DOHH2 (cell line): ENCODE measurements at regions not wholly inside any gene's neighbourhood (a gene's known extent, or its start where the extent isn't known, plus 50 kb on each side); places are given as distances from the start of the nearest gene placed in this dataset.

Source experiments
- H3F3A ChIP-seq: fragments of 200-600 bp; sonication (generic), shearing (Covaris generic); 2 replicates; pipeline ENCODE4 v1.6.0; 2016; ENCODE audit warnings: antibody characterized with exemption, mild to moderate bottlenecking; ENCODE audit not compliant: control insufficient read depth, insufficient read depth
- H3K27ac ChIP-seq: fragments of 200-600 bp; sonication (generic); 2 replicates; pipeline ENCODE4 v1.5.1; 2014; ENCODE audit warnings: low read depth, mild to moderate bottlenecking, low read length, moderate library complexity
- H3K27me3 ChIP-seq: fragments of 200-600 bp; sonication (generic); 2 replicates; pipeline ENCODE4 v1.6.1; 2014; ENCODE audit warnings: mild to moderate bottlenecking, low read length, mixed read lengths; ENCODE audit not compliant: control insufficient read depth
- H3K36me3 ChIP-seq: fragments of 200-600 bp; sonication (generic); 2 replicates; pipeline ENCODE4 v1.6.1; 2014; ENCODE audit warnings: mild to moderate bottlenecking, low read length, moderate library complexity, mixed read lengths; ENCODE audit not compliant: control insufficient read depth
- H3K4me1 ChIP-seq: fragments of 200-600 bp; sonication (generic); 2 replicates; pipeline ENCODE4 v1.6.1; 2014; ENCODE audit warnings: mild to moderate bottlenecking, low read length, mixed read lengths; ENCODE audit not compliant: control insufficient read depth
- H3K4me2 ChIP-seq: fragments of 200-600 bp; sonication (generic); 2 replicates; pipeline ENCODE4 v1.6.0; 2014; ENCODE audit warnings: mild to moderate bottlenecking, low read length, moderate library complexity
- H3K4me3 ChIP-seq: fragments of 200-600 bp; sonication (generic); 2 replicates; pipeline ENCODE4 v1.5.1; 2014; ENCODE audit warnings: mild to moderate bottlenecking, low read length, mixed read lengths
- H3K79me2 ChIP-seq: fragments of 200-600 bp; sonication (generic); 2 replicates; pipeline ENCODE4 v1.6.1; 2014; ENCODE audit warnings: mild to moderate bottlenecking, low read length, mixed read lengths; ENCODE audit not compliant: control insufficient read depth
- H3K9me2 ChIP-seq: fragments of 200-600 bp; sonication (generic); replicated peaks from 2 replicates; pipeline ENCODE4 v1.6.1; 2014; ENCODE audit warnings: mild to moderate bottlenecking, low read length, mixed read lengths; ENCODE audit not compliant: control insufficient read depth
- H3K9me3 ChIP-seq: fragments of 200-600 bp; sonication (generic); 2 replicates; pipeline ENCODE4 v1.6.1; 2014; ENCODE audit warnings: antibody characterized with exemption, low read length, mixed read lengths; ENCODE audit not compliant: control insufficient read depth, insufficient read depth
- H4K20me1 ChIP-seq: fragments of 200-600 bp; sonication (generic); 2 replicates; pipeline ENCODE4 v1.6.0; 2014; ENCODE audit warnings: low read depth, mild to moderate bottlenecking, antibody characterized with exemption, low read length, moderate library complexity; ENCODE audit not compliant: control insufficient read depth, insufficient read depth
- EZH2phosphoT487 ChIP-seq: fragments of 200-600 bp; sonication (generic); IDR thresholded peaks from 2 replicates; pipeline ENCODE4 v1.6.1; 2017; ENCODE audit warnings: borderline replicate concordance, mild to moderate bottlenecking, antibody characterized with exemption, low read length, moderate library complexity, mixed read lengths
- TF ChIP-seq, protein P1 (sequence below): fragments of 200-600 bp; sonication (generic); IDR thresholded peaks from one replicate; pipeline ENCODE4 v1.5.1; 2014; ENCODE audit warnings: antibody characterized with exemption, mild to moderate bottlenecking, low read depth, low read length; ENCODE audit not compliant: poor library complexity, severe bottlenecking

DNA sequence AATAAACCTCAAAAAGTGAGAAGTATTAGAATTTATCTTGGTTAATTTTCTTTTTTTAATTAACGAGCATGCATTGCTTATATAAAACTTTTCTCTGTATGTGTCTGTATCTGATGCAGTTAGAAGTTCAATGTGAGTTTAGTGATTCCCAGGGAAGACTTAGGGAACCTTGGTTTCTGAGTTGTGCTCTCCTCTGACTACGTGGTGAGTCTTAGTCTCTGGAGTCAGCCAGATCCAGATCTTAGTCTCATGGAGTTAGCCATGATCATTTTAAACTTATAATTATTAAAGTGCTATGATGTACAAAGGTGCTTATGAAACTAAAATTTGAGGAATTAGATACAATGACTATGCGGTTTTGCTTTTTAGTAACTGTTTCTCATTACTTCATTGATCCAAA, 285.3 kb upstream of the DMRT1 start:
- H3K27ac ChIP-seq, result no peak overlapping the region
- H3K36me3 ChIP-seq, result peaks cover 19% of the 10 kb centered on the region
- no peaks in the 10 kb centered on the region for H3K9me2 ChIP-seq
- H3F3A ChIP-seq, result no peaks in the 10 kb centered on the region; the same call in 1 of the 2 replicates
- H3K79me2 ChIP-seq, result peaks cover 82% of the 10 kb centered on the region
- no peak overlapping the region for H3K4me3 ChIP-seq
- H3K4me2 ChIP-seq, result no peak overlapping the region
- H3K27me3 ChIP-seq, result no peaks in the 10 kb centered on the region
- H3K9me3 ChIP-seq, result no peaks in the 10 kb centered on the region
- TF ChIP-seq EZH2phosphoT487, result no peak
- TF ChIP-seq, protein P1, sequence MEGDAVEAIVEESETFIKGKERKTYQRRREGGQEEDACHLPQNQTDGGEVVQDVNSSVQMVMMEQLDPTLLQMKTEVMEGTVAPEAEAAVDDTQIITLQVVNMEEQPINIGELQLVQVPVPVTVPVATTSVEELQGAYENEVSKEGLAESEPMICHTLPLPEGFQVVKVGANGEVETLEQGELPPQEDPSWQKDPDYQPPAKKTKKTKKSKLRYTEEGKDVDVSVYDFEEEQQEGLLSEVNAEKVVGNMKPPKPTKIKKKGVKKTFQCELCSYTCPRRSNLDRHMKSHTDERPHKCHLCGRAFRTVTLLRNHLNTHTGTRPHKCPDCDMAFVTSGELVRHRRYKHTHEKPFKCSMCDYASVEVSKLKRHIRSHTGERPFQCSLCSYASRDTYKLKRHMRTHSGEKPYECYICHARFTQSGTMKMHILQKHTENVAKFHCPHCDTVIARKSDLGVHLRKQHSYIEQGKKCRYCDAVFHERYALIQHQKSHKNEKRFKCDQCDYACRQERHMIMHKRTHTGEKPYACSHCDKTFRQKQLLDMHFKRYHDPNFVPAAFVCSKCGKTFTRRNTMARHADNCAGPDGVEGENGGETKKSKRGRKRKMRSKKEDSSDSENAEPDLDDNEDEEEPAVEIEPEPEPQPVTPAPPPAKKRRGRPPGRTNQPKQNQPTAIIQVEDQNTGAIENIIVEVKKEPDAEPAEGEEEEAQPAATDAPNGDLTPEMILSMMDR, result no peak
- peaks cover 64% of the 10 kb centered on the region for H3K4me1 ChIP-seq
- no peaks in the 10 kb centered on the region for H4K20me1 ChIP-seq

DNA sequence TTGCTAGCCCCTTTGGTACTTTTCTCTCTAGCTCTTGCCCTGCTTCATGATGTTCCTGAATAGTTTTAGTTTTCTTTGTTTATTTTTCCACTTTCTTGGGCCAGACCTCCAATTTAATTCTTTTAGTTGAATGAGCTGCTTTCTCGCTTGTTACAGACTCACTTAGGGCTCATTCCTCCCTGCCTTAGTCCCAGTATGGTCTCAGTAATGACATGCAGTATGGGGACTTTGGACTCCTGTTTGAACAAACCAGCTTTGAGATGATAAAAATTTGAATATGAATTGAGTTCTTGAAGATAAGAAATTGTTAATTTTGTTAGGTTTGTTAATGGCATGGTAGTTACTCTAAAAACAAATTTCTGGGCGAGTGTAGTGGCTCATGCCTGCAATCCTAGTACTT, 284.8 kb upstream of the DMRT1 start:
- Histone ChIP-seq H3K4me2 (no peak overlapping the region), H3K79me2 (peaks cover 83% of the 10 kb centered on the region), H3K9me3 (no peaks in the 10 kb centered on the region), H3K27me3 (no peaks in the 10 kb centered on the region), H4K20me1 (no peaks in the 10 kb centered on the region), H3K4me3 (no peak overlapping the region), H3F3A (peaks cover 3% of the 10 kb centered on the region), H3K4me1 (peaks cover 69% of the 10 kb centered on the region), H3K9me2 (no peaks in the 10 kb centered on the region), H3K36me3 (peaks cover 20% of the 10 kb centered on the region), H3K27ac (no peak overlapping the region)
- TF ChIP-seq, protein P1, result no peak
- TF ChIP-seq EZH2phosphoT487, result no peak

DNA sequence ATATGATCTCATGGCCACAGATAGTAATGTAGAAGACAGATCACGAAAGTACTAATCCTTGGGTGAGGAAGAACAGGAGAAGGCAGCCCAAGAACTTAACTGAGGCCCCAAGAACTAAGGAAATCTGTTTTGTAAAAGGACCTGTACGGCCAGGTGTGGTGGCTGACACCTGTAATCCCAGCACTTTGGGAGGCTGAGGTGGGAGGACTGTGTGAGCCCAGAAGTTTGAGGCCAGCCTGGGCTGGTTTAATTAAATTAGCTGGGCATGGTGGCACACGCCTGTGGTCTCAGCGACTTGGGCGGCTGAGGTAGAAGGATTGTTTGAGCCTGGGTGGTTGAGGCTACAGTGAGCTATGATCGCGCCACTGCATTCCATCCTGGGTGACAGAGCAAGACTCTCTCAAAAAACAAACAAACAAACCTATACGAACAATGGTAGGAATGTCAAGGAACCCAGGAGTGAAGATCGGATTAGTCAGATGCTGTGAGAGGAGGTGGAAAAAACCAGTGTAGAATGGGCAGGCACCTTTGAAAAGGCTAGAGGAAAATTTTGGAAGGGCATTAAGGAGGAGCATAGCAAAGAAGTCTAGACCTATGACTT, 283.8 kb upstream of the DMRT1 start:
- H3K27me3 ChIP-seq, result no peaks in the 10 kb centered on the region
- H3K79me2 ChIP-seq, result peaks cover 85% of the 10 kb centered on the region
- no peaks in the 10 kb centered on the region for H3K9me2 ChIP-seq
- peaks cover 16% of the 10 kb centered on the region for H3K36me3 ChIP-seq
- H3K4me3 ChIP-seq, result no peak overlapping the region
- H4K20me1 ChIP-seq, result no peaks in the 10 kb centered on the region
- peaks cover 79% of the 10 kb centered on the region for H3K4me1 ChIP-seq
- no peaks in the 10 kb centered on the region for H3K9me3 ChIP-seq
- H3K27ac ChIP-seq, result no peak overlapping the region
- peaks cover 6% of the 10 kb centered on the region for H3F3A ChIP-seq
- TF ChIP-seq, protein P1, result no peak
- no peak for TF ChIP-seq EZH2phosphoT487
- no peak overlapping the region for H3K4me2 ChIP-seq
